PC-3 (cell line): ENCODE measurements at regions not wholly inside any gene's neighbourhood (a gene's known extent, or its start where the extent isn't known, plus 50 kb on each side); places are given as distances from the start of the nearest gene placed in this dataset.

Experiments
- ATAC-seq: fragments of 200-7000 bp; cut with Tn5 transposase; 2 replicates; pipeline ENCODE4 v1.9.1; 2020; ENCODE audit warnings: mild to moderate bottlenecking, moderate library complexity
- BruUV-seq: library from RNA; stranded (reverse); fragments of 400-500 nt; replicated peaks from 2 replicates; lab custom pipeline; 2021; lab: Mats Ljungman, UMichigan
- CTCF ChIA-PET: fragments of 300-600 bp; sonication (Branson Sonifier 250); formaldehyde crosslinking; loops from one replicate; lab custom pipeline; 2022; ENCODE audit warnings: antibody characterized with exemption; lab: Charles Lee
- POLR2A ChIA-PET: fragments of 300-600 bp; sonication (Branson Sonifier 250); formaldehyde crosslinking; loops from one replicate; lab custom pipeline; 2022; ENCODE audit warnings: antibody characterized with exemption; ENCODE audit not compliant: unreplicated experiment; lab: Charles Lee
- DNase-seq: peaks from one replicate; pipeline ENCODE4 v3.0.0-alpha.2; 2015
- H2AFZ ChIP-seq: fragments of 300-600 bp; sonication (generic); 2 replicates; pipeline ENCODE4 v1.6.0; 2016; ENCODE audit warnings: antibody characterized with exemption, low read length
- H3F3A ChIP-seq: fragments of 300-600 bp; sonication (generic); one replicate; pipeline ENCODE4 v1.6.0; 2017; ENCODE audit warnings: antibody characterized with exemption, low read length, control low read depth, mild to moderate bottlenecking; ENCODE audit not compliant: unreplicated experiment
- H3K27ac ChIP-seq: fragments of 300-600 bp; sonication (generic); 2 replicates; pipeline ENCODE4 v1.5.1; 2016; ENCODE audit warnings: mild to moderate bottlenecking, low read length
- H3K27me3 ChIP-seq: fragments of 300-600 bp; sonication (generic); 2 replicates; pipeline ENCODE4 v1.6.1; 2016; ENCODE audit warnings: low read length, mixed read lengths
- H3K36me3 ChIP-seq: fragments of 300-600 bp; sonication (generic); 2 replicates; pipeline ENCODE4 v1.6.1; 2016; ENCODE audit warnings: low read depth, mixed run types, low read length, mixed read lengths
- H3K4me1 ChIP-seq: fragments of 300-600 bp; sonication (generic); 2 replicates; pipeline ENCODE4 v1.5.1; 2016; ENCODE audit warnings: low read length; ENCODE audit not compliant: insufficient read depth
- H3K4me2 ChIP-seq: fragments of 300-600 bp; sonication (generic); 2 replicates; pipeline ENCODE4 v1.6.0; 2016; ENCODE audit warnings: low read length
- H3K4me3 ChIP-seq: fragments of 300-600 bp; sonication (generic); 2 replicates; pipeline ENCODE4 v1.5.1; 2016; ENCODE audit warnings: mild to moderate bottlenecking, low read length, mixed read lengths
- H3K79me2 ChIP-seq: fragments of 300-600 bp; sonication (generic); 2 replicates; pipeline ENCODE4 v1.6.1; 2017; ENCODE audit warnings: low read length, mixed read lengths
- H3K9ac ChIP-seq: fragments of 300-600 bp; sonication (generic); 2 replicates; pipeline ENCODE4 v1.6.0; 2016; ENCODE audit warnings: mild to moderate bottlenecking, low read length
- H3K9me2 ChIP-seq: fragments of 300-600 bp; sonication (generic); replicated peaks from 2 replicates; pipeline ENCODE4 v1.6.1; 2016; ENCODE audit warnings: mixed run types, low read length, mixed read lengths
- H3K9me3 ChIP-seq: fragments of 300-600 bp; sonication (generic); 2 replicates; pipeline ENCODE4 v1.6.1; 2016; ENCODE audit warnings: low read length, mixed read lengths
- H4K20me1 ChIP-seq: fragments of 300-600 bp; sonication (generic); 2 replicates; pipeline ENCODE4 v1.6.1; 2016; ENCODE audit warnings: low read length, mixed read lengths
- CTCF ChIP-seq: fragments of 300-600 bp; sonication (generic); conservative IDR thresholded peaks from 2 replicates; pipeline ENCODE4 v1.5.1; 2017; ENCODE audit warnings: antibody characterized with exemption, low read depth, mild to moderate bottlenecking, low read length
- EZH2 ChIP-seq: fragments of 300-600 bp; sonication (generic); IDR thresholded peaks from one replicate; pipeline ENCODE4 v1.6.1; 2017; ENCODE audit warnings: antibody characterized with exemption, mild to moderate bottlenecking, low read length; ENCODE audit not compliant: unreplicated experiment
- EZH2phosphoT487 ChIP-seq: fragments of 300-600 bp; sonication (generic); IDR thresholded peaks from 2 replicates; pipeline ENCODE4 v1.6.1; 2018; ENCODE audit warnings: mild to moderate bottlenecking, antibody characterized with exemption, low read length, borderline replicate concordance
- intact Hi-C: fragments of 100-400 bp; cut with micrococcal nuclease; formaldehyde crosslinking; loops from 2 replicates; pipeline ENCODE4 v1.9.0; 2023

GRCh38 chr4:182139491-182139890, 103.7 kb upstream of the TENM3 start:
- Histone ChIP-seq H3K9ac (no peak overlapping the region), H3K4me1 (no peaks in the 10 kb centered on the region), H2AFZ (no peak overlapping the region), H3K79me2 (no peaks in the 10 kb centered on the region), H3K4me3 (no peak overlapping the region), H3K9me2 (no peaks in the 10 kb centered on the region), H4K20me1 (no peaks in the 10 kb centered on the region), H3K27ac (no peak overlapping the region), H3K4me2 (no peak overlapping the region), H3K36me3 (no peaks in the 10 kb centered on the region), H3K9me3 (no peaks in the 10 kb centered on the region), H3K27me3 (peaks cover 15% of the 10 kb centered on the region), H3F3A (no peaks in the 10 kb centered on the region)
- POLR2A ChIA-PET = no interaction called here
- no TSS peak for BruUV-seq
- intact Hi-C loops = no loop called here
- TF ChIP-seq EZH2phosphoT487 (no peak), EZH2 (no peak)
- ATAC-seq (no peak), DNase-seq (no peak)
- CTCF ChIA-PET = no interaction called here

- DNase-seq (no peak), ATAC-seq (no peak)
- Histone ChIP-seq H3K4me3 (no peak overlapping the region), H3K27me3 (peaks cover 23% of the 10 kb centered on the region), H3K36me3 (no peaks in the 10 kb centered on the region), H4K20me1 (no peaks in the 10 kb centered on the region), H3F3A (no peaks in the 10 kb centered on the region), H3K9me2 (no peaks in the 10 kb centered on the region), H3K4me2 (no peak overlapping the region), H3K27ac (no peak overlapping the region), H3K9ac (no peak overlapping the region), H3K4me1 (no peaks in the 10 kb centered on the region), H2AFZ (no peak overlapping the region), H3K79me2 (no peaks in the 10 kb centered on the region), H3K9me3 (no peaks in the 10 kb centered on the region)
- POLR2A ChIA-PET = no interaction called here
- TF ChIP-seq EZH2phosphoT487 = no peak
- no peak for TF ChIP-seq EZH2
- TF ChIP-seq CTCF = no peak
- CTCF ChIA-PET = no interaction called here
- intact Hi-C loops = no loop called here
- no TSS peak for BruUV-seq
These were observed 102.7 kb upstream of the TENM3 start for GRCh38 chr4:182140547-182140946.

GRCh38 chr4:182141061-182141460, 102.1 kb upstream of the TENM3 start:
- Histone ChIP-seq H3K9ac (no peak overlapping the region), H3K4me1 (no peaks in the 10 kb centered on the region), H2AFZ (no peak overlapping the region), H4K20me1 (no peaks in the 10 kb centered on the region), H3K27me3 (peaks cover 27% of the 10 kb centered on the region), H3F3A (no peaks in the 10 kb centered on the region), H3K4me3 (no peak overlapping the region), H3K9me2 (no peaks in the 10 kb centered on the region), H3K9me3 (no peaks in the 10 kb centered on the region), H3K79me2 (no peaks in the 10 kb centered on the region), H3K4me2 (no peak overlapping the region), H3K27ac (no peak overlapping the region), H3K36me3 (no peaks in the 10 kb centered on the region)
- TF ChIP-seq EZH2phosphoT487 (no peak), CTCF (no peak), EZH2 (no peak)
- intact Hi-C loops = no loop called here
- DNase-seq (no peak), ATAC-seq (no peak)
- POLR2A ChIA-PET = no interaction called here
- CTCF ChIA-PET = no interaction called here
- BruUV-seq = no TSS peak
